ENCODE measurements at regions not wholly inside any gene's neighbourhood (a gene's known extent, or its start where the extent isn't known, plus 50 kb on each side); places are given as distances from the start of the nearest gene placed in this dataset.
"Not testable (repeated sequence)": the region's sequence is repeated elsewhere in the genome, so short reads cannot be mapped to it uniquely, and the experiment has no call there.

DNA sequence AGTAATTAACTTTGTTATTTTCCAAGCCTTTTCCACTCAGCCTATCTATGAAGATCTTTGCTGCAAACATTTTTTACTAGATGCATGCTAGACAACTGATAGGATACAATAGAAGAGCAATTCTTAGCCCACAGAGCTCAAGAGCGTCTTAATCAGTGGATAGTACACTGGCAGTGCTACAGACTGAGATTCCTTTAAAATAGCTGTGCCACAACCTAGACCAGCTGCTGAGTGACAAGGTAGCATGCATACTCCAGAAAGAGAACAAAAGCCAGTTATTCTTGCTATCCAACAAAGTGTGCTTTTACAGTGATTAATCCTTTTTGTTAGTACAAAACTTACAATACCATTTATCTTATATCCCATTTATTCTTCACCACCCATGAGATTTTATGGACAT, 507.9 kb upstream of the SYT4 start:
- no peak overlapping the region for H3K4me3 Mint-ChIP-seq (ENCODE audit: unreplicated experiment)

DNA sequence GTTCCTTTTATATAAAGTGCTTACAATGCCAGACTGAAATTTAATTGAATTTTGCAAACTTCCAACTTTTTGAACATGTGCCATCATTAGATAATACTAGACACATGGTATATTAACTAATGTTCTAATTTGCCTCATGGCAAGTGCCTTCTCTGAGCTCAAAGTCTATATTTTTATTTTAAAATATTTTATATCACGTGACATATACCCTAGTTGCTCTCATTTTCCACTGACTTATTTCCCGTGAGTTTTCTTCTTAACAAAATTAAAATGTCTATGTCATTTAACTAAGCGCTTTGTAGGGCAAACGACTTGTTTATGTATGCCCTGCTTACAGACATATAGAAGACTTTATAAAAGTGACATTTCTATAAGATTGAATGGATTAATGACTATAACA, 509.6 kb upstream of the SYT4 start:
- Mint-ChIP-seq H3K4me1 (ENCODE audit: low read depth) (peaks cover 17% of the 10 kb centered on the region), H3K36me3 (ENCODE audit: low read depth) (no peaks in the 10 kb centered on the region), H3K27me3 (ENCODE audit: low read depth) (no peaks in the 10 kb centered on the region), H3K4me3 (ENCODE audit: unreplicated experiment) (no peak overlapping the region), H3K27ac (ENCODE audit: unreplicated experiment) (no peak overlapping the region), H3K9me3 (ENCODE audit: low read depth) (no peaks in the 10 kb centered on the region)
- DNase-seq (ENCODE audit: low spot score), result no peak
- TF ChIP-seq, protein P1, sequence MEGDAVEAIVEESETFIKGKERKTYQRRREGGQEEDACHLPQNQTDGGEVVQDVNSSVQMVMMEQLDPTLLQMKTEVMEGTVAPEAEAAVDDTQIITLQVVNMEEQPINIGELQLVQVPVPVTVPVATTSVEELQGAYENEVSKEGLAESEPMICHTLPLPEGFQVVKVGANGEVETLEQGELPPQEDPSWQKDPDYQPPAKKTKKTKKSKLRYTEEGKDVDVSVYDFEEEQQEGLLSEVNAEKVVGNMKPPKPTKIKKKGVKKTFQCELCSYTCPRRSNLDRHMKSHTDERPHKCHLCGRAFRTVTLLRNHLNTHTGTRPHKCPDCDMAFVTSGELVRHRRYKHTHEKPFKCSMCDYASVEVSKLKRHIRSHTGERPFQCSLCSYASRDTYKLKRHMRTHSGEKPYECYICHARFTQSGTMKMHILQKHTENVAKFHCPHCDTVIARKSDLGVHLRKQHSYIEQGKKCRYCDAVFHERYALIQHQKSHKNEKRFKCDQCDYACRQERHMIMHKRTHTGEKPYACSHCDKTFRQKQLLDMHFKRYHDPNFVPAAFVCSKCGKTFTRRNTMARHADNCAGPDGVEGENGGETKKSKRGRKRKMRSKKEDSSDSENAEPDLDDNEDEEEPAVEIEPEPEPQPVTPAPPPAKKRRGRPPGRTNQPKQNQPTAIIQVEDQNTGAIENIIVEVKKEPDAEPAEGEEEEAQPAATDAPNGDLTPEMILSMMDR (IDR thresholded peaks at IDR 0.05), result no peak

More for the DNA sequence above, 507.9 kb upstream of the SYT4 start:
- DNase-seq (ENCODE audit: low spot score), result no peak
- Mint-ChIP-seq H3K9me3 (ENCODE audit: low read depth) (no peaks in the 10 kb centered on the region), H3K27ac (ENCODE audit: unreplicated experiment) (no peak overlapping the region), H3K36me3 (ENCODE audit: low read depth) (no peaks in the 10 kb centered on the region), H3K27me3 (ENCODE audit: low read depth) (no peaks in the 10 kb centered on the region), H3K4me1 (ENCODE audit: low read depth) (peaks cover 29% of the 10 kb centered on the region)
- TF ChIP-seq, protein P1 (IDR thresholded peaks at IDR 0.05), result no peak

DNA sequence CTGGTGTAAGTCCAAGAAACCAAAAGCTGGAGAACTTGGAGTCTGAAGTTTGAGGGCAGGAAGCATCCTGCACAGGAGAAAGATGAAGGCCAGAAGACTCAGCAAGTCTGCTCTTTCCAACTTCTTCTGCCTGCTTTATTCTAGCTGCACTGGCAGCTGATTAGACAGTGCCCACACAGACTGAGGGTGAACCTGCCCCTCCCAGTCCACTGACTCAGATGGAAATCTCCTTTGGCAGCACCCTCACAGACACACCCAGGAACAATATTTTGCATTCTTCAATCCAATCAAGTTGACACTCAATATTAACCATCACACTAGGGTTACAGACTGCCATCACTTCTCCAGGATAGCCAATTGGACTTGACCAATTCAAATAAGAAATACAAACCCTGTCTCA, 510.4 kb upstream of the SYT4 start:
- not testable (repeated sequence) for DNase-seq (ENCODE audit: low spot score); H3K27ac Mint-ChIP-seq (ENCODE audit: unreplicated experiment); H3K4me3 Mint-ChIP-seq (ENCODE audit: unreplicated experiment); H3K27me3 Mint-ChIP-seq (ENCODE audit: low read depth); H3K36me3 Mint-ChIP-seq (ENCODE audit: low read depth); H3K9me3 Mint-ChIP-seq (ENCODE audit: low read depth)
- peaks cover 17% of the 10 kb centered on the region for H3K4me1 Mint-ChIP-seq (ENCODE audit: low read depth)

DNA sequence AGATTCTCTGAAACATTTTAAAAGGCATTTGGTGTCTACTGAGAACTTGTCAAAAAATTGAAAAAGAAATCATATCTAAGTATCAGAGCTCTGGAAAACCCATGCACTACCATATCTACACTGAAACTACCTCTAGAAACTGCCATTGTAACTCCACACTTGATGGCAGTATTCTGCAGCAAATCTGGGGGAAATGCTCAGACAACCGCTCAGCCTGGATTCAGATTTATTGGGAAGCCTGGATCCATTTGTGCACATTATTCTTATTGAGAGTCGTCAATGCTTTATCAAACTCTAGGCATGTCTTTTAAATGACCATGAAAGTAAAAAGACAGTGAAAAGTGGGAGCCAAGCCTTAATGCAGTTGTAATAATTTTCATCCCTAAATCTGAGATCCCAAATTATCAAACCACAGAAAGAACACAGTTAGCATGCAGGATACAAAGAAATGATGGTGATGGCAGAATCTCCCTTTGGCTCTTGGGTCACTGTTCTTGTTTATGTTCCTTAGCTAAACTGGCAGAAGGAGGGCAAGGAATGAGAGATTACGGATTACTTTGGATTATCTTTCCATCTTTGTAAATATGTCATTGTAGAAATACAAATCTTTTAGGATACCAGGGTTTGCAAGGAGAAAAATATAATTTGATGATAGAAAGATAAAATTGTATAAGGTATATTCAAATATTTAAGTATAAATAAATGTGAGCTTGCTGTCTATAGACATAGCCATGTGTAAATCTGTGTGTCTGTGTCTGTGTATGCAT, 512.1 kb upstream of the SYT4 start:
- Mint-ChIP-seq H3K4me3 (ENCODE audit: unreplicated experiment) (no peak overlapping the region), H3K36me3 (ENCODE audit: low read depth) (no peaks in the 10 kb centered on the region), H3K27ac (ENCODE audit: unreplicated experiment) (no peak overlapping the region), H3K27me3 (ENCODE audit: low read depth) (no peaks in the 10 kb centered on the region), H3K9me3 (ENCODE audit: low read depth) (peaks cover 1% of the 10 kb centered on the region), H3K4me1 (ENCODE audit: low read depth) (peaks cover 17% of the 10 kb centered on the region)
- no peak for DNase-seq (ENCODE audit: low spot score)
- TF ChIP-seq, protein P1 (IDR thresholded peaks at IDR 0.05), result peak; percentile 83

DNA sequence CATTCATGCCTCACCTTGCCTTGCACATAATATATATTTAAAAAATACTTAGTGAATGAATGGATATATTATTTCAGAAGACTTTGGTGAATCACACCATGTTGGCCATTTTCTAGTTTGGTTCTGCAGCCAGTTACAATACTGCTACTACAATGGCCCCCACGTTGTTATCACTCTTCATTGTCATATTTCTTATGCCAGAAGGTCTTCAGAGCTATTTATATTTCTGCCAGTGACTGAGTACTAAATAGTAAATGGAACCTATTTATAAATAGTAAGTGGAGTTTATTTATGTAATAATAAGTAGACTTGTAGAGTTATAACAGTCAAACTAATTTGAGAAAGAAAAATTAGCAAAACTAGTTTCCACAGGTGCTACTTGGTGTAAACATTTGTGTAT, 516.6 kb upstream of the SYT4 start:
- no peaks in the 10 kb centered on the region for H3K27me3 Mint-ChIP-seq (ENCODE audit: low read depth)
- H3K4me1 Mint-ChIP-seq (ENCODE audit: low read depth), result peaks cover 7% of the 10 kb centered on the region
- no peak overlapping the region for H3K27ac Mint-ChIP-seq (ENCODE audit: unreplicated experiment)
- H3K4me3 Mint-ChIP-seq (ENCODE audit: unreplicated experiment), result no peak overlapping the region
- H3K9me3 Mint-ChIP-seq (ENCODE audit: low read depth), result peaks cover 3% of the 10 kb centered on the region
- no peak for DNase-seq (ENCODE audit: low spot score)
- no peaks in the 10 kb centered on the region for H3K36me3 Mint-ChIP-seq (ENCODE audit: low read depth)
- TF ChIP-seq, protein P1 (IDR thresholded peaks at IDR 0.05), result no peak

DNA sequence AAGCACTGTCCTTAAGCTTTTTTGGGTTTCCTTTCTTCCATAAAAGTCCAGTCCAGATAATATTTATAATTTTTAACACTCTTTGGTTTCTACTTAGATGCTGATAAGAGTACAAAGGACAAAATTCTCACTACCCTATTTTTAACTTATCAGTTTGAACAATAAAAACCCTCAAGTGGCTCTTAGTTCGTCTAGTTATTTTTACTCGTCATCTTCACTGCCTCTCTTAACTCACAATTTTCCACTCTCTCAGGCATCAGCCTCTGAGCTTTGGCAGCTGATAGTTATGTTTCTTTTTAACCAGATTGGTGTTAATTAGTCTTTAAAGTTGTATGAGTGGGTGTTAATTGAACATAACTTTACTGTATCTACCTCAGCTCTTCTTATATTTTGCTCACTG, 517.1 kb upstream of the SYT4 start:
- Mint-ChIP-seq H3K27ac (ENCODE audit: unreplicated experiment) (no peak overlapping the region), H3K27me3 (ENCODE audit: low read depth) (no peaks in the 10 kb centered on the region), H3K4me3 (ENCODE audit: unreplicated experiment) (no peak overlapping the region), H3K4me1 (ENCODE audit: low read depth) (peaks cover 2% of the 10 kb centered on the region), H3K36me3 (ENCODE audit: low read depth) (no peaks in the 10 kb centered on the region), H3K9me3 (ENCODE audit: low read depth) (peaks cover 3% of the 10 kb centered on the region)
- TF ChIP-seq, protein P1 (IDR thresholded peaks at IDR 0.05), result no peak
- DNase-seq (ENCODE audit: low spot score), result no peak

All from chondrocyte (in vitro differentiated cells).